ENCODE measurements at regions not wholly inside any gene's neighbourhood (a gene's known extent, or its start where the extent isn't known, plus 50 kb on each side); places are given as distances from the start of the nearest gene placed in this dataset.

GRCh38 chr10:111874576-111874975 is 309.0 kb downstream of the GPAM start:
- TF ChIP-seq ZNF2 (tag by site-specific recombination; IDR thresholded peaks at IDR 0.05) (no peak), ZNF366 (tag by site-specific recombination; conservative IDR thresholded peaks at IDR 0.05) (no peak), MEIS1 (CRISPR knock-in tag; IDR thresholded peaks at IDR 0.05; ENCODE audit: borderline replicate concordance) (no peak), PBX3 (CRISPR knock-in tag; IDR thresholded peaks at IDR 0.05) (no peak), ZNF529 (tag by site-specific recombination; IDR thresholded peaks at IDR 0.05; ENCODE audit: insufficient replicate concordance) (no peak), ZNF830 (tag by site-specific recombination; IDR thresholded peaks at IDR 0.05; ENCODE audit: low read depth) (no peak), ZNF37A (tag by site-specific recombination; IDR thresholded peaks at IDR 0.05) (no peak), ZNF239 (tag by site-specific recombination; IDR thresholded peaks at IDR 0.05) (no peak), ZNF404 (tag by site-specific recombination; IDR thresholded peaks at IDR 0.05) (no peak), ZNF670 (tag by site-specific recombination; IDR thresholded peaks at IDR 0.05; ENCODE audit: low read depth) (no peak), REPIN1 (tag by site-specific recombination; IDR thresholded peaks at IDR 0.05; ENCODE audit: low read depth) (no peak), GLIS2 (tag by site-specific recombination; IDR thresholded peaks at IDR 0.05) (no peak), ZNF747 (tag by site-specific recombination; IDR thresholded peaks at IDR 0.05) (no peak), BCL11A (tag by site-specific recombination; IDR thresholded peaks at IDR 0.05; ENCODE audit: low read depth) (no peak)
- TF ChIP-seq, protein P1, sequence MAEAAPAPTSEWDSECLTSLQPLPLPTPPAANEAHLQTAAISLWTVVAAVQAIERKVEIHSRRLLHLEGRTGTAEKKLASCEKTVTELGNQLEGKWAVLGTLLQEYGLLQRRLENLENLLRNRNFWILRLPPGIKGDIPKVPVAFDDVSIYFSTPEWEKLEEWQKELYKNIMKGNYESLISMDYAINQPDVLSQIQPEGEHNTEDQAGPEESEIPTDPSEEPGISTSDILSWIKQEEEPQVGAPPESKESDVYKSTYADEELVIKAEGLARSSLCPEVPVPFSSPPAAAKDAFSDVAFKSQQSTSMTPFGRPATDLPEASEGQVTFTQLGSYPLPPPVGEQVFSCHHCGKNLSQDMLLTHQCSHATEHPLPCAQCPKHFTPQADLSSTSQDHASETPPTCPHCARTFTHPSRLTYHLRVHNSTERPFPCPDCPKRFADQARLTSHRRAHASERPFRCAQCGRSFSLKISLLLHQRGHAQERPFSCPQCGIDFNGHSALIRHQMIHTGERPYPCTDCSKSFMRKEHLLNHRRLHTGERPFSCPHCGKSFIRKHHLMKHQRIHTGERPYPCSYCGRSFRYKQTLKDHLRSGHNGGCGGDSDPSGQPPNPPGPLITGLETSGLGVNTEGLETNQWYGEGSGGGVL (tag by site-specific recombination; IDR thresholded peaks at IDR 0.05) = no peak
- Histone ChIP-seq H3K9me3 (ENCODE audit: control insufficient read depth, insufficient read depth, low read depth, low read length) (no peaks in the 10 kb centered on the region), H3K36me3 (ENCODE audit: control insufficient read depth in 2 of 2, insufficient read depth in 1 of 2, low read length in 2 of 2) (no peaks in the 10 kb centered on the region), H3K4me1 (ENCODE audit: control insufficient read depth, insufficient read depth, low read length) (no peaks in the 10 kb centered on the region), H3K27ac (ENCODE audit: extremely low read depth, low read depth, low read length) (no peak overlapping the region), H3K4me3 (ENCODE audit: low read depth, low read length) (no peak overlapping the region)
- POLR2A ChIA-PET = no interaction called here
- CTCF ChIA-PET = no interaction called here

DNA sequence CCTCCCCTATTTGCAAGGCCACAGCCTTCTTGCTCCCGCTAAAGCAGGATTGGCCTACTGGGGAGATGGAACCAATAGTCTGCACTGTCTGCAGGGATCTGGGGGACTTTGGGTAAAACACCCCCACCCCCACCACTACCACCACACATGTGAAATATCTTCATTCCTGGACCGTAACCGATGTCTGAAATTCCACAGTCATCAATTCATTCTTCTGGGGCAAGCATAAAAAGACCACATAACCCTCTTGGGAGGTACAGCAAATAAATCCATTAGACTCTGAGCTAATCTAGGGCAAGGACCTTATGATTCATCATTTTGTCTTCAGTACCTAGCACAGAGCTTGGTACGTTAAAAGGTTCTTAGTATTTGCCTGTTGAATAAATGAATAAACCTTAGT is 307.8 kb downstream of the GPAM start:
- ChIA-PET CTCF (interaction anchor here (0.6 to 0.7 kb wide), 2 partner anchors 92 to 125 kb away, joined by 3 read pairs; no protein-coding TSS in a partner anchor), POLR2A (no interaction called here)
- H3K9me3 ChIP-seq (ENCODE audit: control insufficient read depth, insufficient read depth, low read depth, low read length) = no peaks in the 10 kb centered on the region
- H3K27ac ChIP-seq (ENCODE audit: extremely low read depth, low read depth, low read length) = no peak overlapping the region
- no peak for TF ChIP-seq KLF10 (tag by site-specific recombination; IDR thresholded peaks at IDR 0.05)
- TF ChIP-seq, protein P1 (tag by site-specific recombination; IDR thresholded peaks at IDR 0.05) = no peak
- TF ChIP-seq ZNF621 (tag by site-specific recombination; IDR thresholded peaks at IDR 0.05) = no peak
- no peak for TF ChIP-seq ZBTB1 (tag by site-specific recombination; IDR thresholded peaks at IDR 0.05)
- TF ChIP-seq ZNF121 (tag by site-specific recombination; IDR thresholded peaks at IDR 0.05) = no peak
- TF ChIP-seq ZNF658 (tag by site-specific recombination; IDR thresholded peaks at IDR 0.05) = no peak
- no peak for TF ChIP-seq ZNF561 (tag by site-specific recombination; IDR thresholded peaks at IDR 0.05; ENCODE audit: borderline replicate concordance)
- TF ChIP-seq ZFHX2 (tag by site-specific recombination; conservative IDR thresholded peaks at IDR 0.05) = no peak
- no peak for TF ChIP-seq KLF17 (tag by site-specific recombination; IDR thresholded peaks at IDR 0.05)
- no peaks in the 10 kb centered on the region for H3K36me3 ChIP-seq (ENCODE audit: control insufficient read depth in 2 of 2, insufficient read depth in 1 of 2, low read length in 2 of 2)
- H3K4me1 ChIP-seq (ENCODE audit: control insufficient read depth, insufficient read depth, low read length) = no peaks in the 10 kb centered on the region
- no peak overlapping the region for H3K4me3 ChIP-seq (ENCODE audit: low read depth, low read length)

Data from HEK293 (cell line).